GM19035 (cell line): ENCODE measurements at regions not wholly inside any gene's neighbourhood (a gene's known extent, or its start where the extent isn't known, plus 50 kb on each side); places are given as distances from the start of the nearest gene placed in this dataset.
"Not testable (repeated sequence)": the region's sequence is repeated elsewhere in the genome, so short reads cannot be mapped to it uniquely, and the experiment has no call there.

ENCODE experiments used
- ATAC-seq: cut with Tn5 transposase; IDR thresholded peaks from one replicate; pipeline ENCODE4 v1.9.1; 2021; ENCODE audit not compliant: unreplicated experiment

GRCh38 chr6:51129043-51129442 lies 310.4 kb downstream of the TFAP2B start:
- no peak for ATAC-seq

GRCh38 chr6:51137777-51138176 lies 319.1 kb downstream of the TFAP2B start:
- no peak for ATAC-seq

- ATAC-seq, result no peak
These were observed 321.3 kb downstream of the TFAP2B start for GRCh38 chr6:51139950-51140385.

GRCh38 chr6:51141080-51141479 lies 322.4 kb downstream of the TFAP2B start:
- no peak for ATAC-seq

GRCh38 chr6:51147756-51148155 lies 329.1 kb downstream of the TFAP2B start:
- ATAC-seq, result no peak

GRCh38 chr6:51152594-51152993 lies 333.9 kb downstream of the TFAP2B start:
- no peak for ATAC-seq

GRCh38 chr6:51153109-51153508 lies 334.4 kb downstream of the TFAP2B start:
- no peak for ATAC-seq

- not testable (repeated sequence) for ATAC-seq
These were observed 336.3 kb downstream of the TFAP2B start for GRCh38 chr6:51154925-51155324.

- ATAC-seq, result not testable (repeated sequence)
These were observed 340.6 kb downstream of the TFAP2B start for GRCh38 chr6:51159260-51159659.

GRCh38 chr6:51161752-51162151 lies 343.1 kb downstream of the TFAP2B start:
- no peak for ATAC-seq

GRCh38 chr6:51163843-51164529 lies 345.3 kb downstream of the TFAP2B start:
- ATAC-seq, result no peak

GRCh38 chr6:51166914-51167313 lies 348.2 kb downstream of the TFAP2B start:
- no peak for ATAC-seq

- ATAC-seq, result no peak
These were observed 348.8 kb downstream of the TFAP2B start for GRCh38 chr6:51167468-51167867.

- no peak for ATAC-seq
These were observed 364.2 kb downstream of the TFAP2B start for GRCh38 chr6:51182827-51183226.

GRCh38 chr6:51184046-51184445 lies 365.4 kb downstream of the TFAP2B start:
- no peak for ATAC-seq

- ATAC-seq, result not testable (repeated sequence)
These were observed 374.5 kb downstream of the TFAP2B start for GRCh38 chr6:51193163-51193562.

GRCh38 chr6:51199105-51199552 lies 380.5 kb downstream of the TFAP2B start:
- ATAC-seq, result no peak

GRCh38 chr6:51199733-51200260 lies 381.1 kb downstream of the TFAP2B start:
- ATAC-seq, result no peak

GRCh38 chr6:51200676-51201075 lies 382.0 kb downstream of the TFAP2B start:
- no peak for ATAC-seq

GRCh38 chr6:51202653-51203052 lies 384.0 kb downstream of the TFAP2B start:
- not testable (repeated sequence) for ATAC-seq

GRCh38 chr6:51203504-51203903 lies 384.8 kb downstream of the TFAP2B start:
- no peak for ATAC-seq

- not testable (repeated sequence) for ATAC-seq
These were observed 388.0 kb downstream of the TFAP2B start for GRCh38 chr6:51206686-51207085.

GRCh38 chr6:51209651-51210050 lies 391.0 kb downstream of the TFAP2B start:
- ATAC-seq, result no peak
